Fibroblast of lung (primary cell): ENCODE measurements at regions not wholly inside any gene's neighbourhood (a gene's known extent, or its start where the extent isn't known, plus 50 kb on each side); places are given as distances from the start of the nearest gene placed in this dataset.

ENCODE experiments used
- CTCF ChIP-seq, 2 donors: IDR thresholded peaks in 1 of 2; conservative IDR thresholded peaks in 1 of 2; 1 replicate in 1 of 2; 2 replicates in 1 of 2; pipeline ENCODE4 v1.5.1; 2011 to 2012; ENCODE audit warnings: low read length in 2 of 2, control low read depth in 1 of 2, inconsistent platforms in 1 of 2, low read depth in 1 of 2, mild to moderate bottlenecking in 1 of 2
- EZH2 ChIP-seq: IDR thresholded peaks from 2 replicates; pipeline ENCODE4 v1.5.1; 2012; ENCODE audit warnings: low read length, control low read depth, mild to moderate bottlenecking; ENCODE audit errors: missing control alignments

- TF ChIP-seq CTCF (conservative IDR thresholded peaks at IDR 0.05 in 1 of 2, IDR thresholded peaks at IDR 0.05 in 1 of 2; ENCODE audit: low read depth in 1 of 2, low read length in 2 of 2) = no peak
- TF ChIP-seq EZH2 = no peak
These were observed 206.0 kb downstream of the HAO1 start for GRCh38 chr20:7734216-7734615.
